ENCODE measurements at regions not wholly inside any gene's neighbourhood (a gene's known extent, or its start where the extent isn't known, plus 50 kb on each side); places are given as distances from the start of the nearest gene placed in this dataset.
A peak's percentile ranks its signal among the peaks of the same experiment; 100 is the strongest.
"Not testable (repeated sequence)": the region's sequence is repeated elsewhere in the genome, so short reads cannot be mapped to it uniquely, and the experiment has no call there.

DNA sequence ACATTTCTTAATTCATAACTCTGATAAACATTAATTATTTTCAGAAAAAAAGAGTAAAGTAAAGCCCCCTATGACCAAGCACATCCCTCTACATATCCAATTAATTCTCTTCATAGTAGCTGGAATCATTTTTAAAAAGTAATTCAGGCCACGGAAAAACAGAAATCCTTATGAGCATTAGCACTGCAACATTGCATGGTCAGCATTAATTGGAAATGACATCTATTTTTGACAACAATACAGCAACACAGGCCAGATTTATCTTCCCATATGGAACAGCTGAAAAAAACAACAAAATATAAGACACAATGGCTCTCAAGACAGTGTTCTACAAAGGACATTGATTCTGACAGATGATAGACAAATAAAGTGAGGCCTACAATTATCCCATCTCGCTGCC, 236.6 kb downstream of the TMA16 start:
- no peak for ATAC-seq (ENCODE audit: low read depth)
- H3K4me1 Mint-ChIP-seq = no peaks in the 10 kb centered on the region
- H3K4me3 Mint-ChIP-seq = no peak overlapping the region
- no peak overlapping the region for H3K27ac Mint-ChIP-seq
- H3K36me3 Mint-ChIP-seq = no peaks in the 10 kb centered on the region
- H3K9me3 Mint-ChIP-seq = peaks cover 4% of the 10 kb centered on the region
- peaks cover 7% of the 10 kb centered on the region for H3K27me3 Mint-ChIP-seq
- DNase-seq (ENCODE audit: low spot score in 2 of 2) = no peak

DNA sequence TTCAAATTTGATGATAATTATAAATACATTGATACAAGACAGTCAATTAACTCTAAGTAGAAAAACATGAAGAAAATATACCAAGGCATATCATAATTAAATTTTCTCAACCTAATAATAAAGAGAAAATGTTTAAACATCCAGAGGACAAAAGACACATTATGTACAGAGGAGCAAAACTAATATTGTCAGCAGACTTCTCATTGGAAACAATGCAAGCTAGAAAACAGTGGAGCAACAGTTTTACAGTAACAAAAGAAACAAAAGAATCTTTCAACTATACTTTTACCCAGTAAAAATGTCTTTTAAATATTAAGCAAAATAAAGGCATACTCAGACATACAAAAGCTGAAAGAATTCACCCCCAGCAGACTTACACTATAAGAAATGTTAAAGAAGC, 238.0 kb downstream of the TMA16 start:
- ATAC-seq (ENCODE audit: low read depth) (no peak), DNase-seq (ENCODE audit: low spot score in 2 of 2) (no peak)
- no peak overlapping the region for H3K4me3 Mint-ChIP-seq
- H3K9me3 Mint-ChIP-seq = peaks cover 4% of the 10 kb centered on the region
- H3K4me1 Mint-ChIP-seq = no peaks in the 10 kb centered on the region
- no peaks in the 10 kb centered on the region for H3K36me3 Mint-ChIP-seq
- peaks cover 7% of the 10 kb centered on the region for H3K27me3 Mint-ChIP-seq
- H3K27ac Mint-ChIP-seq = no peak overlapping the region

DNA sequence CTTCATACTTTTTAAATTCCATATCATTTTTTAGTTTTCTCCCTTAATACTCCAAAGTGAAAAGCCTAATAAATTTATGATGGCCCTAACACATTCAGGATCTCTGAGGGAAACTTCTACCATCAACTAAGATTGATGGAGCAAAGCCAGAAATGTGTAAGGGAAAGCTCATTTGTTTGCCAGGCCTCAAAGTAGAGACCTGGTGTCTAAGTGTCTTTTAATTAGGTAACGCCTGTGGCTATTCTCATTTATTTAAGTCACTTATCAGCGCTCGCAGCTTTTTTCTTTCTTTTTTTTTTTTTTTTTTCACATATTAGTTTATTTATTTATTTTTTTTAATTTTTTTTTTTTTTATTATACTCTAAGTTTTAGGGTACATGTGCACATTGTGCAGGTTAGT, 242.4 kb downstream of the TMA16 start:
- Mint-ChIP-seq H3K36me3 (no peaks in the 10 kb centered on the region), H3K27ac (no peak overlapping the region), H3K4me1 (no peaks in the 10 kb centered on the region), H3K4me3 (no peak overlapping the region), H3K27me3 (peaks cover 2% of the 10 kb centered on the region), H3K9me3 (peaks cover 2% of the 10 kb centered on the region)
- ATAC-seq (ENCODE audit: low read depth) (no peak), DNase-seq (ENCODE audit: low spot score in 2 of 2) (no peak)

DNA sequence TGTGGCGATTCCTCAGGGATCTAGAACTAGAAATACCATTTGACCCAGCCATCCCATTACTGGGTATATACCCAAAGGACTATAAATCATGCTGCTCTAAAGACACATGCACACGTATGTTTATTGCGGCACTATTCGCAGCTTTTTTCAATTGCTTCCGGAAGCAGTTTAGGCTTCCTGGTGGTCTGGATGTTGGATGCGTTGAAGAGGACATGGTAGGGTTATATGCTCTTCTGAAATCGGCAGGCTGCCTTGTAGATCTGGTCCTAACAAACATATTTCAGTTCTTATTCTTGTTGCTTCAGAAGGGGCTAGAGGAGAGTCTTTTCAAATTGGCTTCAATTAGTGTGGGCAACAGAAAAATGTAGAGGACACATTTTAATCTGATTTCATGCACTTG, 243.4 kb downstream of the TMA16 start:
- H3K36me3 Mint-ChIP-seq; H3K4me1 Mint-ChIP-seq; DNase-seq (ENCODE audit: low spot score in 2 of 2); H3K27me3 Mint-ChIP-seq; H3K9me3 Mint-ChIP-seq; ATAC-seq (ENCODE audit: low read depth); H3K4me3 Mint-ChIP-seq; H3K27ac Mint-ChIP-seq: not testable (repeated sequence)

DNA sequence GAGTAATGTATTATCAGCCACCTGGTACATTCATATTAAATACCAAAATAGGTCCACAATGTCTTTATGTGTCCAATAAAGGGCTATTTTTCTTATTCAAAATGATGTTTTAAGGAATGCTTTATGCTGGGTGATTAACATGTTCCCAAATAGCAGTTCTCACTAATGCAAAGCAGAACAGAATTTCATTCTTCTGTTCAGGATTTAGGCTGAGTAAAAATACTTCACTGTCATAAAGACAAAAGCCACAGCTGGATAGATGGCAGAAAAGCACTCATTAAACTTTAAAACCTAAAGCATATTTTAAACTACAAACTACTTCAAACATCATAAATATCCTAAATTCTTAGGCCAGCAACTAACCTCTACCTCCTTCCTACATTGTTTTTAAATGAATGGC, 244.0 kb downstream of the TMA16 start:
- Mint-ChIP-seq H3K27me3 (no peaks in the 10 kb centered on the region), H3K4me1 (no peaks in the 10 kb centered on the region), H3K9me3 (peaks cover 1% of the 10 kb centered on the region), H3K27ac (no peak overlapping the region), H3K4me3 (no peak overlapping the region), H3K36me3 (peaks cover 1% of the 10 kb centered on the region)
- DNase-seq (ENCODE audit: low spot score in 2 of 2) = no peak
- no peak for ATAC-seq (ENCODE audit: low read depth)

DNA sequence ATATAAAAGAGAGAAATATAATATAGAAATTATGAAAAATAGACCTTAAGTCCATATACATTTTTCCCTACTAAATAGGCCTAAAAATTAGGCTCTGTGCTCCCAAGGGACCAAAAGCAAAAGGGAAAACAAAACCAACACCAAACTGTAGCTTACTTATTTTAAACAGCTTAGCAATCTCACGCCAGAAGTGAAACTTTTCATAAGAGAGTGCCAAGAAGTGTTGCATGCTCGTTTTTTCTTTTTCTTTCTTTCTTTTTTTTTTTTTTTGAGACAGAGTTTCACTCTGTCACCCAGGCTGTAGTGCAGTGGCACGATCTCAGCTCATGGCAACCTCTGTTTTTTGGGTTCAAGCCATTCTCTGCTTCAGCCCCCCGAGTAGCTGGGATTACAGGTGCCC, 250.4 kb downstream of the TMA16 start:
- DNase-seq (ENCODE audit: low spot score in 2 of 2) (no peak), ATAC-seq (ENCODE audit: low read depth) (peak; percentile 51)
- H3K4me1 Mint-ChIP-seq = peaks cover 4% of the 10 kb centered on the region
- peak overlapping the region; percentile 49 for H3K4me3 Mint-ChIP-seq
- peaks cover 1% of the 10 kb centered on the region for H3K36me3 Mint-ChIP-seq
- H3K27me3 Mint-ChIP-seq = no peaks in the 10 kb centered on the region
- no peak overlapping the region for H3K27ac Mint-ChIP-seq
- peaks cover 1% of the 10 kb centered on the region for H3K9me3 Mint-ChIP-seq

DNA sequence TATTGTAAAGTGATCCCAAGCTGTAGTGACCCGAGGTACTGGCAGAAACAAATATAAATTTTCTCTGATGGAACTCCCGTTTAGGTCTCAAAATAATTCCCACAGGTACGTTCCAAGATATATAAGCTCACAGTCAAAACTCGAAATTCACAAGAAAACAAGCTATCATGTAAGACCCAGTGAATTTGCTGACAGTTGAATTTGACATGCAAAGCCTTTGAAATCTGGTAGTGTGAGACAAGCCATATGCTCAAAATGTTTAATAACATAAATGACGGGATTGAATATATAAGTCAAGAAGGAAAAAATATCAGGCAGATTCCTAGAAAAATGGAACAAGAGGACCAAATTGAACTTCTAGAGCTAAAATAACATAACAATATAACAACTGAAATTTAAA, 252.8 kb downstream of the TMA16 start:
- ATAC-seq (ENCODE audit: low read depth) (no peak), DNase-seq (ENCODE audit: low spot score in 2 of 2) (no peak)
- Mint-ChIP-seq H3K27ac (no peak overlapping the region), H3K27me3 (no peaks in the 10 kb centered on the region), H3K4me1 (peaks cover 4% of the 10 kb centered on the region), H3K36me3 (peaks cover under 1% of the 10 kb centered on the region), H3K9me3 (peaks cover under 1% of the 10 kb centered on the region), H3K4me3 (no peak overlapping the region)

DNA sequence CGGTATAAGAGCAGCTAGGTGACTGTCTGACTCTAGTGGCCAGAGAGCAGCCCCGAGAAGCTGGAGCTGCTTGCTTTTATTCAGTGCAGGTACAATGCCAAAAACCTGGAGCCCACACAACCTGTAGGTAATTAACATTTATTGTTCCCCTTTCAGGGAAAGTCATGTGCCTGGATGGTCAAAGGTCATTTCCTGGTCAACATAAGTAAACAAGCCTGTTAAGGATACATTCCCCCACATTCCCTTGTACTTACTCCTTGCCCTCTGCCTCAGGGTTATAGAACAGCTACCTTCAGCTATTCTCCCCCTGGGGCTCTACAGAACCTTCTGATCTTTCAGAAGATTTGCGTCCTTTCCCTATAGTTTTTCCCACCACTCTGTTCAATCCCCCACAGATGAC, 253.4 kb downstream of the TMA16 start:
- H3K27me3 Mint-ChIP-seq = no peaks in the 10 kb centered on the region
- DNase-seq (ENCODE audit: low spot score in 2 of 2) (no peak), ATAC-seq (ENCODE audit: low read depth) (no peak)
- no peaks in the 10 kb centered on the region for H3K9me3 Mint-ChIP-seq
- H3K4me3 Mint-ChIP-seq = no peak overlapping the region
- H3K4me1 Mint-ChIP-seq = peaks cover 4% of the 10 kb centered on the region
- H3K36me3 Mint-ChIP-seq = no peaks in the 10 kb centered on the region
- no peak overlapping the region for H3K27ac Mint-ChIP-seq

DNA sequence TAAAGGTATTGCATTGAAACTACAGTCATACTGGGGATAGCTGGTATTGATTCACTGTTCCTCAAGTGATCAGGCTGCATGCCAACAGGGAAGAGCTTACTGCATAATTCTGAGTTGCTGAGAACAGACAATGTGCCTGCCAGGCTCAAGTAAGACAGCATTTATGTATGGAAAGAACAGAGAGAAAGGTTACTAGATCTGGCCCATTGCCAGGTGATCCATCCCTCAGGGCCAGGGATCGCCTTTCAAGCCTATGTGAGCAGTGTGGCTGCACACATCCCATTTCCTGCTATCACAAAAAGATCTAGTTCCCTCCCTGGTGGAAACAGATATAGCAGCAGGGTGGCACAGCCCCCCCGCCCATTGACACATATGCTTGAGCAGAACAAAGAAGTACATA, 254.0 kb downstream of the TMA16 start:
- H3K4me3 Mint-ChIP-seq = no peak overlapping the region
- H3K27me3 Mint-ChIP-seq = no peaks in the 10 kb centered on the region
- peaks cover 4% of the 10 kb centered on the region for H3K4me1 Mint-ChIP-seq
- ATAC-seq (ENCODE audit: low read depth) (no peak), DNase-seq (ENCODE audit: low spot score in 2 of 2) (no peak)
- no peaks in the 10 kb centered on the region for H3K36me3 Mint-ChIP-seq
- H3K27ac Mint-ChIP-seq = no peak overlapping the region
- no peaks in the 10 kb centered on the region for H3K9me3 Mint-ChIP-seq

DNA sequence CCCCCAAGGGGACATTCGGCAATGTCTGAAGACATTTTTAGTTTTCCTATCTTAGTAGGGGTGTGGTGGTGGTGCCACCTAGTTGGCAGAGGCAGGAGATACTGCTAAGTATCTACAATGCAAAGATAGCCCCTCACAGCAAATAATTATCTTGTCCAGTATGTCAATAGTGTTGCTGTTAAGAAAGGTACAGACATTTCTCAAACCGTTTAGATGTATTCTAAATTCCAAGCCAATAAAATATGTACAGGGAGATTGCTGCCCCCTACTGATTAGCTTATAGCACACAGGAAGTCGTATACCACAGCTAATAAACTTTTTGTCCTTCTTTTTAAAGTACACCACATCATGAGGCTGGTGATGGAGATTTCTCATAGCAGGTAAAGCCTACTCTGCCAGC, 260.5 kb downstream of the TMA16 start:
- peak in 1 of 2 donors; percentile 29 for DNase-seq (ENCODE audit: low spot score in 2 of 2)
- Mint-ChIP-seq H3K4me3 (peak overlapping the region; percentile 61), H3K36me3 (no peaks in the 10 kb centered on the region), H3K4me1 (peaks cover 6% of the 10 kb centered on the region), H3K9me3 (no peaks in the 10 kb centered on the region), H3K27ac (peak overlapping the region; percentile 38), H3K27me3 (no peaks in the 10 kb centered on the region)
- ATAC-seq (ENCODE audit: low read depth) = peak; percentile 76

DNA sequence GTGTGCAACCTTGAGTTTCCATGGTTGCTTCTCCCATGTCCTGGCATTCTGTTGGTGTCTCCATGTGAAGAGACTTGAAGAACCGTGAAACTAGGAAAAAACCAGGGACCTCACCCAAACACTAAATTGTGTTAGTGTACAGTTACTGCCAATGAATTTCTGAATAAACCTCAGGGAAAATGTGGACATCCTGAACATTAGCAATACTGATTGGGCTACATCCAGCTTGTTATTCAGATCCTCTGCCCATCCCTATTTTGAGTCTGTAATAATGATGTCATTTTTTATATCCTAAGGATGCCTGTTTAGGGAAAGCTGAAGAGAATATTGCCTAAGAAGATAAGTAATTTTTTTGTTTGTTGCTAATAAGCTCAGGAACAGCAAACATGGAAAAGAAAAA, 262.7 kb downstream of the TMA16 start:
- H3K27me3 Mint-ChIP-seq = no peaks in the 10 kb centered on the region
- H3K9me3 Mint-ChIP-seq = no peaks in the 10 kb centered on the region
- peaks cover 6% of the 10 kb centered on the region for H3K4me1 Mint-ChIP-seq
- ATAC-seq (ENCODE audit: low read depth) (no peak), DNase-seq (ENCODE audit: low spot score in 2 of 2) (no peak)
- H3K27ac Mint-ChIP-seq = no peak overlapping the region
- no peaks in the 10 kb centered on the region for H3K36me3 Mint-ChIP-seq
- H3K4me3 Mint-ChIP-seq = no peak overlapping the region

DNA sequence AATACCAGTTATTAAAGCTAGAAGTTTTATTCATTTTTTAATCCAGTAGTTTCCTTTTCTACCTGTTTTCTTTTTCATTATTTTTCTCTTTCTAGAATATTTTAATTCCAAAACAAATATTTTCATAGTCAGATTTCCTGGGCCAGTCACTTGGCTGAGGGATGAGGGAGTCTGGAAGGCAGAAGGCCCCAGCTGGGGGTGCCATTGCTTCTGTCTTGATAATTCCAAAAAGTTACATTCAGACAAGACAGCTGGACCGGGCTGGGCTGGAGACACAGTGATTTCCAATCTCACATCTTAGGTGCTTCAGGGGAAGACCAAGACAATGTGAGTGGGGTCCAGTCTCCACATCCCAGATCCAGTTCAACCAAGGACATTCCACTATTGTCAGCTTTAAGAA, 263.5 kb downstream of the TMA16 start:
- no peaks in the 10 kb centered on the region for H3K27me3 Mint-ChIP-seq
- no peak for DNase-seq (ENCODE audit: low spot score in 2 of 2)
- H3K4me3 Mint-ChIP-seq = no peak overlapping the region
- ATAC-seq (ENCODE audit: low read depth) = no peak
- no peaks in the 10 kb centered on the region for H3K9me3 Mint-ChIP-seq
- no peak overlapping the region for H3K27ac Mint-ChIP-seq
- no peaks in the 10 kb centered on the region for H3K36me3 Mint-ChIP-seq
- H3K4me1 Mint-ChIP-seq = peaks cover 6% of the 10 kb centered on the region

DNA sequence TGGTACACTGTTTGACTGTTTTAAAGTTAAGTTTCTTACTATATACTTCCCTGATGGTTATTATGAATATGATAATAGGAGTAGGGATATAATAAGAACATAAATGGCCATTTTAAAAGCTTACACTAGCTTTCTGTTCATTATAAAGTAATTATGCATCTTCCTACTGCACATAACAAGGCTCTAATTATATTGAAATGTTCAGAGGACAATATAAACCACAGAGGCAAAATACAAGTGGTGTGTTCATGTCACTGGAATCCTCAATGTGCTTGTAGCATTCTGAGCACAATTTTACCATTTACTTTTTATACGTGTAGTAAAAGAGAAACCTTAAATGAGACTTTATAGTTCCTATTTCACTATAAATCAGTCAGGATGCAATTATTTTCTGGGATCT, 268.3 kb downstream of the TMA16 start:
- no peak for ATAC-seq (ENCODE audit: low read depth)
- no peaks in the 10 kb centered on the region for H3K36me3 Mint-ChIP-seq
- H3K4me3 Mint-ChIP-seq = no peak overlapping the region

DNA sequence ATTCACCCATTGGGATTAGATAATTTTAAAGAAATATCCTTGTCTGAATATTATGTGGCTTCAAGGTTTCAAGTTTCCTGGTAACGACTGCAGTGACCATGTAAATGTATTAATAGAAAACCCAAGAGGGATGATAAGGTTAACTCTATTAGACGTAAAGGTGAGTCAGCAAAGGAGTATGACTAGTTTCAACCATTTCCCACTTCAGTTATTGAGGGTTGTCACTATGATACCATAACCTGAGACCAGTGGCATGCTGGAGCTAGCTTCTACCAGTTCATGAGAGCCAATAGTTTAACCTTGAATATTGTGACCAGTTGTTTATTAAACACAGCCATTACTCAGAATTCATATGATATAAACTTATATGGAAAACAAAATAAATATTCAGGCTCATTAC, 270.1 kb downstream of the TMA16 start:
- peaks cover 2% of the 10 kb centered on the region for H3K27me3 Mint-ChIP-seq
- no peak overlapping the region for H3K4me3 Mint-ChIP-seq
- H3K4me1 Mint-ChIP-seq = no peaks in the 10 kb centered on the region
- ATAC-seq (ENCODE audit: low read depth) = no peak
- H3K36me3 Mint-ChIP-seq = no peaks in the 10 kb centered on the region
- H3K27ac Mint-ChIP-seq = no peak overlapping the region
- no peaks in the 10 kb centered on the region for H3K9me3 Mint-ChIP-seq
- no peak for DNase-seq (ENCODE audit: low spot score in 2 of 2)

More for the DNA sequence above, 268.3 kb downstream of the TMA16 start:
- Mint-ChIP-seq H3K9me3 (no peaks in the 10 kb centered on the region), H3K4me1 (no peaks in the 10 kb centered on the region), H3K27ac (no peak overlapping the region), H3K27me3 (peaks cover 2% of the 10 kb centered on the region)
- DNase-seq (ENCODE audit: low spot score in 2 of 2) = no peak

DNA sequence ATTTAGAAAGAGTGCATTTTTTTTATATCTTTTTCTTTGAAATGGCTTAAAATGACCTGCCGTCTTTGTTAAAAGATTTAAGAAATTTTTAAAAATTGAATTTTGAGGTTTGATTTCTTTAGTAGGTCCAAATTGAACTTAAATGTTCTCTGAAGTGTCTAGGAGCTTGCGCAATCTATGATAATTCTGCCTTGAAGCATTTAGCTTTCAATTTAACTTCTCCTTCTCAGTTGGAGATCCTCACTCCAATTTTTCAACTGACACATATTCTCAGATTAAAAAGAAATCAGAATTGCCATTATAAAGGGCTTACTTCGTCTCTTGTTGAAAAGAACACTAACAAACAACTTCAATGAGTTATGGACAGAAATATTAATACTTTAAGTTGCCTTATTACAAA, 273.5 kb downstream of the TMA16 start:
- ATAC-seq (ENCODE audit: low read depth) = no peak
- Mint-ChIP-seq H3K4me1 (no peaks in the 10 kb centered on the region), H3K27ac (no peak overlapping the region), H3K36me3 (no peaks in the 10 kb centered on the region), H3K27me3 (peaks cover 2% of the 10 kb centered on the region), H3K4me3 (no peak overlapping the region), H3K9me3 (no peaks in the 10 kb centered on the region)
- DNase-seq (ENCODE audit: low spot score in 2 of 2) = no peak

DNA sequence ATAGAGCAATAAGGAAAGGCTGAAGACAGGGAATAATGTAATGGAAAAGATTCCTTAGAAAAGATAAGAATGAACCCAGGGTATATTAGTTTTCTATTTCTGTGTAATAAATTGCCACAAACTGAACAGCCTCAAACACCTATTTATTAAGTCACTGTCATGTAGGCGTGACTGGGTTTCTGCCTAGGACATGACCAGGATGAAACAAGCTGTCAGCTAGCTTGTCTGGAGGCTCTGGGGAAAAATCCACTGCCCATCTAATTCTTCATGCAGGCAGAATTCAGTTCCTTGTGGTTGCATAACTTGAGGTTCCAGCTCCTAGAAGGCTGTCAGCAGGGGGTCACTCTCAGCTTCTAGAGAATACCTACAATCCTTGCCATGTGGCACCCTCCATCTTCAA, 277.7 kb downstream of the TMA16 start:
- DNase-seq (ENCODE audit: low spot score in 2 of 2) (no peak), ATAC-seq (ENCODE audit: low read depth) (no peak)
- no peak overlapping the region for H3K4me3 Mint-ChIP-seq
- H3K4me1 Mint-ChIP-seq = no peaks in the 10 kb centered on the region
- H3K36me3 Mint-ChIP-seq = no peaks in the 10 kb centered on the region
- peaks cover 5% of the 10 kb centered on the region for H3K27me3 Mint-ChIP-seq
- no peaks in the 10 kb centered on the region for H3K9me3 Mint-ChIP-seq
- no peak overlapping the region for H3K27ac Mint-ChIP-seq
